Calu3 (cell line): ENCODE measurements at regions not wholly inside any gene's neighbourhood (a gene's known extent, or its start where the extent isn't known, plus 50 kb on each side); places are given as distances from the start of the nearest gene placed in this dataset.

Experiments
- BruUV-seq: library from RNA; stranded (reverse); fragments of 400-500 nt; replicated peaks from 2 replicates; lab custom pipeline; 2021; lab: Mats Ljungman, UMichigan
- CTCF ChIA-PET: fragments of 300-600 bp; sonication (Branson Sonifier 250); formaldehyde crosslinking; loops from one replicate; lab custom pipeline; 2022; ENCODE audit warnings: antibody characterized with exemption; lab: Charles Lee
- DNase-seq: peaks from one replicate; pipeline ENCODE4 v3.0.0; 2022
- H3K27ac Mint-ChIP-seq: one replicate; pipeline ENCODE4 v1.8.0; 2022; ENCODE audit warnings: mixed read lengths; ENCODE audit not compliant: unreplicated experiment
- H3K27me3 Mint-ChIP-seq: one replicate; pipeline ENCODE4 v1.8.0; 2022; ENCODE audit warnings: mixed read lengths; ENCODE audit not compliant: unreplicated experiment
- H3K36me3 Mint-ChIP-seq: one replicate; pipeline ENCODE4 v1.8.0; 2022; ENCODE audit warnings: mild to moderate bottlenecking, moderate library complexity, mixed read lengths; ENCODE audit not compliant: insufficient read depth, unreplicated experiment
- H3K4me1 Mint-ChIP-seq: one replicate; pipeline ENCODE4 v1.8.0; 2022; ENCODE audit warnings: mild to moderate bottlenecking, low read depth, mixed read lengths; ENCODE audit not compliant: unreplicated experiment
- H3K4me3 Mint-ChIP-seq: one replicate; pipeline ENCODE4 v1.8.0; 2022; ENCODE audit warnings: mild to moderate bottlenecking, low read depth, moderate library complexity, mixed read lengths; ENCODE audit not compliant: unreplicated experiment
- H3K9me3 Mint-ChIP-seq: one replicate; pipeline ENCODE4 v1.8.0; 2022; ENCODE audit warnings: low read depth, mixed read lengths; ENCODE audit not compliant: unreplicated experiment
- CTCF ChIP-seq: fragments of 200-600 bp; IDR thresholded peaks from one replicate; pipeline ENCODE4 v1.8.0; 2022; ENCODE audit warnings: antibody characterized with exemption; ENCODE audit not compliant: unreplicated experiment
- intact Hi-C: fragments of 100-400 bp; cut with micrococcal nuclease; formaldehyde crosslinking; loops from one replicate; pipeline ENCODE4 v1.10.0; 2022; ENCODE audit not compliant: unreplicated experiment

GRCh38 chr2:60643747-60644146 lies 90.3 kb upstream of the BCL11A start:
- Mint-ChIP-seq H3K27ac (no peak overlapping the region), H3K4me3 (no peak overlapping the region), H3K27me3 (peaks cover 99% of the 10 kb centered on the region), H3K4me1 (no peaks in the 10 kb centered on the region), H3K36me3 (no peaks in the 10 kb centered on the region), H3K9me3 (no peaks in the 10 kb centered on the region)
- CTCF ChIA-PET, result interaction anchor here (0.6 to 0.9 kb wide), 2 partner anchors 14 to 1197 kb away, joined by 3 read pairs; no protein-coding TSS in a partner anchor
- no TSS peak for BruUV-seq
- DNase-seq, result no peak
- TF ChIP-seq CTCF, result no peak
- intact Hi-C loops, result no loop called here

GRCh38 chr2:60644951-60645350 lies 91.5 kb upstream of the BCL11A start:
- CTCF ChIA-PET, result interaction anchor here (0.7 kb wide), 1 partner anchor 393 kb away, joined by 3 read pairs; no protein-coding TSS in a partner anchor
- Mint-ChIP-seq H3K27ac (no peak overlapping the region), H3K4me1 (no peaks in the 10 kb centered on the region), H3K9me3 (no peaks in the 10 kb centered on the region), H3K36me3 (no peaks in the 10 kb centered on the region), H3K27me3 (peaks cover 100% of the 10 kb centered on the region), H3K4me3 (no peak overlapping the region)
- TF ChIP-seq CTCF, result no peak
- BruUV-seq, result no TSS peak
- DNase-seq, result no peak
- intact Hi-C loops, result no loop called here

GRCh38 chr2:60648191-60648590 lies 94.7 kb upstream of the BCL11A start:
- H3K27me3 Mint-ChIP-seq, result peaks cover 100% of the 10 kb centered on the region
- no peak for DNase-seq
- no TSS peak for BruUV-seq
- no peaks in the 10 kb centered on the region for H3K4me1 Mint-ChIP-seq
- H3K4me3 Mint-ChIP-seq, result no peak overlapping the region
- no peak for TF ChIP-seq CTCF
- intact Hi-C loops, result no loop called here
- H3K9me3 Mint-ChIP-seq, result no peaks in the 10 kb centered on the region
- CTCF ChIA-PET, result interaction anchor here (0.7 kb wide), 1 partner anchor 67 kb away, joined by 3 read pairs; no protein-coding TSS in a partner anchor
- no peak overlapping the region for H3K27ac Mint-ChIP-seq
- H3K36me3 Mint-ChIP-seq, result no peaks in the 10 kb centered on the region

GRCh38 chr2:60649721-60650120 lies 96.3 kb upstream of the BCL11A start:
- H3K4me1 Mint-ChIP-seq, result no peaks in the 10 kb centered on the region
- peaks cover 98% of the 10 kb centered on the region for H3K27me3 Mint-ChIP-seq
- H3K9me3 Mint-ChIP-seq, result no peaks in the 10 kb centered on the region
- no peak overlapping the region for H3K4me3 Mint-ChIP-seq
- CTCF ChIA-PET, result interaction anchor here (1.0 kb wide), 1 partner anchor 25 kb away, joined by 3 read pairs; no protein-coding TSS in a partner anchor
- no peak overlapping the region for H3K27ac Mint-ChIP-seq
- BruUV-seq, result no TSS peak
- no peaks in the 10 kb centered on the region for H3K36me3 Mint-ChIP-seq
- no peak for DNase-seq
- intact Hi-C loops, result no loop called here
- TF ChIP-seq CTCF, result no peak
